SKM-1 treated with dmso at 0.1 percent for 144 hours (cell line): ENCODE measurements at regions not wholly inside any gene's neighbourhood (a gene's known extent, or its start where the extent isn't known, plus 50 kb on each side); places are given as distances from the start of the nearest gene placed in this dataset.

ENCODE experiments used
- DNase-seq: peaks from one replicate; lab custom pipeline; 2025; ENCODE audit not compliant: unreplicated experiment; lab: John Stamatoyannopoulos, UW

GRCh38 chr13:31956980-31957644, 74.5 kb upstream of the FRY start:
- DNase-seq, result no peak

GRCh38 chr13:31957772-31958171, 73.8 kb upstream of the FRY start:
- DNase-seq, result peak; percentile 20

- DNase-seq, result no peak
Observed at GRCh38 chr13:31962731-31963370, 68.7 kb upstream of the FRY start.

DNA sequence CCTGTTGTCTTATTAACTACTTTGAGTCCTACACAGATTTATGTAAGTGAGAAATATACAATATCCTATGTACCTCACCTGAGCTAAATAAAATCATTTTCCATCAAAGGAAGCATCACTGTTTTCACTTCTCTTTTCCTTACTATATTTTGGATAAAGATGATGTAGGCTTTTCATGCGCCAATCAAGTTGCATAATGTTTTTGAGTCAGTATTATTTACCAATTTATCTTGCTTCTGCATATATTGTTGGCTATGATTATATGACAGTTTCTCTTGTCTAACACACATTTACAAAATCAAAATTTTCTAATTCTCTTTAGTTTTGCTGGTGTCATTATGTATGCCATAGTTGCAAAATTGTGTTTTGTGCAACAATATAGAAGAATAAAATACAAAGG, 67.9 kb upstream of the FRY start:
- DNase-seq, result no peak

GRCh38 chr13:31964168-31964567, 67.4 kb upstream of the FRY start:
- DNase-seq, result no peak

DNA sequence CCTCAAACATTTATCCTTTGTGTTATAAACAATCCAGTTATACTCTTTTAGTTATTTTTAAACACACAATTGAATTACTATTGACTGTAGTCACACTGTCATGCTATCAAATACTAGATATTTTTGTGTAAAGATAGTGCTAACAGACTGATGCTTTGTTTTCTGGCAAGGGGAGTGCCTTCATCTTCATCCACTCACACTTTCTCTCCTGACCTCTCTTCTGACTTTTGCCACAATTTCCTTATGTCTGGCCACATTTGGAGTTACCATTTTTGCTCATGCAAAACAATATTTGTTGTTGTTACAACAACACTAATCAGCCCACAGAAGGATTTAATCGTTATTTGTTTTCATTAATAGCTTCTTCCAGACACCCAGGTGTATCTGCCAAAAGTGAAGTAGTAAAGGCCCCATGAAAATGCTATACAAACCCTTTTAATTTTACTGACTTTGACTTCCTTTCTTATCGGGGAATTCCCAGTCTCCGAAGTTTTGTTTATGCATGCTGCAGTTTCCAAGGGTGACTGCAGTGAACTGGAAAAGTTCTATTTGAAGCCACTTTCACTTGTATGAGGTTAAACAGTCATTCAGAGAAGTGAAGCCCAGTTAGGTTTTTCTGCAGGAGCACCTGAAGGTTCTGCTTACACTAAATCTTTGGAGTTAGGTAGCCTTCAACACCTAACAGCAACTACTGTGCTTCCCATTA, 66.1 kb upstream of the FRY start:
- DNase-seq, result no peak

DNA sequence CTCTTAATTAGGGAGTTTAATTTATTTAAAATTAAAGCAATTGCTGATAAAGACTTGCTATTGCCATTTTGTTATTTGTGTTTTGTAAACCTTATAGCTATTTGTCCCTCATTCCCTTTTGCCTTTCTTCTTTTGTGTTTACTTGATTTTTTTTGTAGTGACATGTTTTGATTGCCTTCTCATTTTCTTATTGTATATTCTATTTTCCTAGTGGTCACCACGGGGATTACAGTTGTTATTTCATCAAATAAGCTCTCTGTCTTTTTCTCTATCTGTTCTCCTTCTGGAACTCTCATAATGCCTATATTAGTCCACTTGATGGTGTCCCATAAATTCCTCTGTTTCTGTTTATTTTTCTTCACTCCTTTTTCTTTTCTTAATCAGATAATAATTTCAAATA, 64.4 kb upstream of the FRY start:
- no peak for DNase-seq

- peak; percentile 51 for DNase-seq
Observed at GRCh38 chr13:31968473-31968872, 63.1 kb upstream of the FRY start.

DNA sequence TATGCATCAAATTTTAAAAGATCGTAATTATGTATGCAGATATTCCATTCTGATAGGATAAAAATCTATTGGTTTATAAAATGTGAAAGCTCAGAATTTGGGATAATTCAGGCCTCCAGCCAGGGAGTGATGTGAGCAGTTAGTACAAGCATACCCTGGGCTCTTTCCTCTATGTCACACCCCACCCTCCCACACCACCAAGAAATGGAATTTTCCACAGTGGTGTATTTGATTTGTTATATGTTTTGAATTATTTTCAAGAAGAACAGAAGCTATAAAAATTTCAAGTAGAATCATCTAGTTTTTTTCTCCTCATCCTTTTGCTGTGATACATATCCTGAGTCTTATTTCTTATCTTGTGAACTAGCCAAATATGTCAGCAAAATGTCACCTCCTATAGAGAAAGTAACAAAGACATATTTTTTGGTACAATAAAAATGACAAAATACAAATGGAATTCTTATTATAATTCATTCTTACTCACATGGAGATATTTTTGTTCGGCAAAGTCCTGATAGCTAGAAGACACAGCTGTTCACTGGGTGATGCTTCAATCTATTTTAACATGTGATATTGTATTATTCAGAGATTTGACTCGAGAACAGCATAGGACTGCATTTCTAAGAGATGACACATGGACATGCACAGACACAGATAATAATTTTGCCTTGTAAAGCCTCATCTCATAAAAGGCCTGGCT, 61.2 kb upstream of the FRY start:
- DNase-seq, result no peak

DNA sequence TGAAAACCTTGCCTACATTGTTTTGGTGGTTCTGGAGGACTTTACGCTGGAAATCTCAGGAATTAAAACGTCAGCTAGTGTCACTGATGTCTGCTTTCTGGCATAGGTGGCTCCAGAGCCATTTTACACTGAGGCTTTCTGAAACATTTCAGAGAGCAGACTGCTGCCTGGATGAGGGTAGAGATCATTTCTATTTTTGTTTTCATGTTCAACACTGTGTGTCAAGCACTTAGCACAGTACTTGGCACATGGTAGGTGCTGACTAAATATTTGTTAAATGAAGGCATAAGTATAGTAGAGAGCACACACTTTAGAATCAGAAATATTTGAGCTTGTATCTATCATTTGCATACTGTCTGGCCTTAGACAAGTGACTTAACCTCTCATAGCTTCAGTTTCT, 59.1 kb upstream of the FRY start:
- no peak for DNase-seq

DNA sequence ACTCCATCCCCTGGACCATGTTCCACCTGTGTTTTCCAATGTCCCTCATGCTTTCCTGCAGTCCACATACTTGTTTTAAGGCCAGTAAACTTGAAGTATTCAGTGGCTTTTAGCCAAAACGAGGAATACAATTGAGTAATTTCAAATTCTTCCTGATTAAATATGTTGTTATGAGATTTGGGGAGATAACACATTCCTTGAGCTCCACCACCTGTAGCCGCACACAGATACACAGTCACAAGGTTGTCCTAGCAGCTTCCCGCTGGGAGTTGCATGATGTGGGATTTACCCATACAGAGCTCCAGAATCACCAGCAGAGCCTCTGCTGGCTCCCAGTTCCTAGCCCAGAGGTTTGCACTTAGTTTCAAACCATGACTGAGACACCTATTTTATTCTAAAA, 53.6 kb upstream of the FRY start:
- DNase-seq, result no peak

- no peak for DNase-seq
Observed at GRCh38 chr13:31980830-31981229, 50.7 kb upstream of the FRY start.
